Natural killer cell (primary cell): ENCODE measurements at regions not wholly inside any gene's neighbourhood (a gene's known extent, or its start where the extent isn't known, plus 50 kb on each side); places are given as distances from the start of the nearest gene placed in this dataset.

Experiments used
- ATAC-seq, 3 donors: fragments of 150-1000 bp in 2 of 3; fragments of 200-7000 bp in 1 of 3; cut with Tn5 transposase; 1 replicate in 1 of 3; 2 replicates in 2 of 3; pipeline ENCODE4 v1.10.0; 2021; ENCODE audit warnings: mild to moderate bottlenecking in 2 of 3, moderate library complexity in 2 of 3
- DNase-seq, 2 donors: peaks; one replicate each; pipeline versions ENCODE4 v3.0.0 to v3.0.0-alpha.2; 2013 to 2021; ENCODE audit warnings: mixed read lengths in 1 of 2
- H3K27ac ChIP-seq: one replicate; pipeline ENCODE4 v1.5.1; 2013; ENCODE audit warnings: mild to moderate bottlenecking, low read length
- H3K27me3 ChIP-seq: one replicate; pipeline ENCODE4 v1.6.1; 2013; ENCODE audit warnings: low read length; ENCODE audit not compliant: control insufficient read depth, insufficient read depth
- H3K36me3 ChIP-seq: one replicate; pipeline ENCODE4 v1.6.1; 2013; ENCODE audit warnings: low read length; ENCODE audit not compliant: control insufficient read depth, insufficient read depth
- H3K4me1 ChIP-seq: one replicate; pipeline ENCODE4 v1.6.1; 2013; ENCODE audit warnings: low read length; ENCODE audit not compliant: control insufficient read depth, insufficient read depth
- H3K4me3 ChIP-seq: one replicate; pipeline ENCODE4 v1.5.1; 2013; ENCODE audit warnings: low read length
- H3K9me3 ChIP-seq: one replicate; pipeline ENCODE4 v1.6.1; 2013; ENCODE audit warnings: low read length; ENCODE audit not compliant: control insufficient read depth, insufficient read depth
- H3K27ac Mint-ChIP-seq, 2 donors: one replicate each; pipeline ENCODE4 v1.8.0; 2022; ENCODE audit warnings: mild to moderate bottlenecking in 2 of 2, mixed read lengths in 2 of 2, moderate library complexity in 1 of 2
- H3K27me3 Mint-ChIP-seq, 2 donors: one replicate each; pipeline ENCODE4 v1.8.0; 2022; ENCODE audit warnings: low read depth in 2 of 2, mixed read lengths in 2 of 2
- H3K36me3 Mint-ChIP-seq: one replicate; pipeline ENCODE4 v1.8.0; 2022; ENCODE audit warnings: mixed read lengths
- H3K4me1 Mint-ChIP-seq, 2 donors: one replicate each; pipeline ENCODE4 v1.8.0; 2022; ENCODE audit warnings: mixed read lengths in 2 of 2
- H3K4me3 Mint-ChIP-seq: one replicate; pipeline ENCODE4 v1.8.0; 2022; ENCODE audit warnings: mild to moderate bottlenecking, moderate library complexity, mixed read lengths
- H3K9me3 Mint-ChIP-seq, 2 donors: one replicate each; pipeline ENCODE4 v1.8.0; 2022; ENCODE audit warnings: mixed read lengths in 2 of 2
- WGBS: methylation state at CpG from one replicate; pipeline ENCODE4 v1.1.7; 2013; ENCODE audit warnings: missing lambda C conversion rate; ENCODE audit not compliant: insufficient coverage; 5-methylcytosine and 5-hydroxymethylcytosine counted together
- intact Hi-C: fragments of 100-400 bp; cut with micrococcal nuclease; formaldehyde crosslinking; loops from one replicate; pipeline ENCODE4 v1.14.2; 2022
- TF ChIP-seq, protein P1 (sequence below): fragments of 200-600 bp; IDR thresholded peaks from one replicate; pipeline ENCODE4 v1.8.0; 2022; ENCODE audit warnings: antibody characterized with exemption

DNA sequence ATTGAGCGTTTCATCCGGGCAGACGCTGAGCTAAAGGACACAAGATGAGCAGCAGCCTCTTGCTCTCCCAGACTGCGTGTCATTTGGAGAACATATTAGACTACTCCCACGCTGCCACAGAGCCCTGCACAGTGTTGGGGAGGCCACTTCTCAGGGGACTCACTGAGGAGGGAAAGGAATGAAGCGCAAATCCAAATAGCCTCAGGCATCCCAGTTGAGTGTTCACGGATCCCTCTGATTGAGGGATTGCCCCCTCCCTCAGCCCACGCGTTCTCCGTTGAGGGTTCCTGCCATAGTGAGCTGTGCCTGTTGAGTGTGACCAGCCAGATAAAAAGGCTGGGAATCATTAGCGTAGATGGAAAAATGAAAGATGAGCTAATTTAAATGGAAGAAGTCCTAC lies 563.4 kb downstream of the ACTR3B start:
- ATAC-seq (no peak), DNase-seq (no peak)
- no peak overlapping the region for H3K27ac Mint-ChIP-seq
- TF ChIP-seq, protein P1, sequence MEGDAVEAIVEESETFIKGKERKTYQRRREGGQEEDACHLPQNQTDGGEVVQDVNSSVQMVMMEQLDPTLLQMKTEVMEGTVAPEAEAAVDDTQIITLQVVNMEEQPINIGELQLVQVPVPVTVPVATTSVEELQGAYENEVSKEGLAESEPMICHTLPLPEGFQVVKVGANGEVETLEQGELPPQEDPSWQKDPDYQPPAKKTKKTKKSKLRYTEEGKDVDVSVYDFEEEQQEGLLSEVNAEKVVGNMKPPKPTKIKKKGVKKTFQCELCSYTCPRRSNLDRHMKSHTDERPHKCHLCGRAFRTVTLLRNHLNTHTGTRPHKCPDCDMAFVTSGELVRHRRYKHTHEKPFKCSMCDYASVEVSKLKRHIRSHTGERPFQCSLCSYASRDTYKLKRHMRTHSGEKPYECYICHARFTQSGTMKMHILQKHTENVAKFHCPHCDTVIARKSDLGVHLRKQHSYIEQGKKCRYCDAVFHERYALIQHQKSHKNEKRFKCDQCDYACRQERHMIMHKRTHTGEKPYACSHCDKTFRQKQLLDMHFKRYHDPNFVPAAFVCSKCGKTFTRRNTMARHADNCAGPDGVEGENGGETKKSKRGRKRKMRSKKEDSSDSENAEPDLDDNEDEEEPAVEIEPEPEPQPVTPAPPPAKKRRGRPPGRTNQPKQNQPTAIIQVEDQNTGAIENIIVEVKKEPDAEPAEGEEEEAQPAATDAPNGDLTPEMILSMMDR: no peak
- H3K27ac ChIP-seq: no peak overlapping the region
- WGBS: 92% methylated on average over 11 of the region's 11 CpGs
- no peak overlapping the region for H3K4me3 ChIP-seq
- peaks cover 7% of the 10 kb centered on the region for H3K36me3 Mint-ChIP-seq
- peaks cover 14 to 19% of the 10 kb centered on the region in 2 donors for H3K9me3 Mint-ChIP-seq
- intact Hi-C loops: no loop called here
- no peaks in the 10 kb centered on the region for H3K36me3 ChIP-seq
- H3K4me3 Mint-ChIP-seq: no peak overlapping the region
- H3K4me1 ChIP-seq: no peaks in the 10 kb centered on the region
- H3K27me3 Mint-ChIP-seq: no peaks in the 10 kb centered on the region
- H3K27me3 ChIP-seq: no peaks in the 10 kb centered on the region
- no peaks in the 10 kb centered on the region for H3K4me1 Mint-ChIP-seq
- H3K9me3 ChIP-seq: no peaks in the 10 kb centered on the region

DNA sequence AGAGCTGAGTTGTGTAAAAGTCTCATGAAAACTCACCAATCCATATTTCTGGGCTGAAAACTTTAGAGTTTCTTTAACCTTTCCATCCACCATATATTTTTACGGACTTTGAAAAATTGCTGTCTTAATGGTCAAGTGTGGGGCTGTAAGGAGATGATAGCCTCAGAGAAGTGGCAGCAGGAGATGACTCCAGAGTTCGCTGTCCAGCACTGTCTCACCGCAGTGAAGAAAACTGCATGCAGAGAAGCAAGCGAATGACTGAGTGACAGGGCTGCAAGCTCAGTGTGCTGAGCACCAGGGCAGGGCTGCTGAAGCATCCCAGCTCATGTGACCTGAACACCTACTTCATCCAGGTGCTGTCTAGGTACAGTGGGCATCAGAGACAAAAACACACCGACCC lies 564.5 kb downstream of the ACTR3B start:
- Histone ChIP-seq H3K4me3 (no peak overlapping the region), H3K9me3 (no peaks in the 10 kb centered on the region), H3K4me1 (no peaks in the 10 kb centered on the region), H3K36me3 (no peaks in the 10 kb centered on the region), H3K27ac (no peak overlapping the region), H3K27me3 (no peaks in the 10 kb centered on the region)
- intact Hi-C loops: no loop called here
- Mint-ChIP-seq H3K27ac (no peak overlapping the region), H3K4me1 (no peaks in the 10 kb centered on the region), H3K4me3 (no peak overlapping the region), H3K27me3 (no peaks in the 10 kb centered on the region), H3K36me3 (no peaks in the 10 kb centered on the region), H3K9me3 (peaks cover 10 to 22% of the 10 kb centered on the region in 2 donors)
- ATAC-seq (no peak), DNase-seq (no peak)
- 95% methylated on average over 4 of the region's 5 CpGs for WGBS
- TF ChIP-seq, protein P1: no peak

DNA sequence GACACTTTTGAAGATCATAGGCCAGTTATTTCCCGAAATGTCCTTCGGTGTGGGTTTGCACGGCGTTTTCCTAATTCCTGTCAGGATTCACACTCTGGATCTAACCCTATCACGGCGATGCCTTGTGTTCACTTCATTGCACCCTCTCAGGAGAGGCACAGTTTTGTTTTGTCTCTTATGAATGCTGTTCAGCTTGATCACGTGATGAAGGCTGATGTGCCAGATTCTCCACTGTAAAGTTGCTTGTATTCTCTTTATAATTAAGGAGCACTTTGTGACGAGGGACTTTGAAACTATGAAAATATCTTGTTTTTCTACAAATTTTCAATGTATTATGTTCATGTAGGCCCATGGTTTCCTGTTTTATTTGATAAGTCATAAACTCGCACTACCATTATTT lies 568.1 kb downstream of the ACTR3B start:
- WGBS: 96% methylated on average over 8 of the region's 9 CpGs
- Histone ChIP-seq H3K27ac (no peak overlapping the region), H3K36me3 (no peaks in the 10 kb centered on the region), H3K4me3 (no peak overlapping the region), H3K27me3 (no peaks in the 10 kb centered on the region), H3K4me1 (no peaks in the 10 kb centered on the region), H3K9me3 (peaks cover 16% of the 10 kb centered on the region)
- Mint-ChIP-seq H3K4me1 (no peaks in the 10 kb centered on the region), H3K4me3 (no peak overlapping the region), H3K9me3 (peaks cover 3 to 10% of the 10 kb centered on the region in 2 donors), H3K27ac (no peak overlapping the region), H3K27me3 (no peaks in the 10 kb centered on the region), H3K36me3 (no peaks in the 10 kb centered on the region)
- TF ChIP-seq, protein P1: no peak
- intact Hi-C loops: no loop called here
- DNase-seq: no peak
- ATAC-seq: no peak

DNA sequence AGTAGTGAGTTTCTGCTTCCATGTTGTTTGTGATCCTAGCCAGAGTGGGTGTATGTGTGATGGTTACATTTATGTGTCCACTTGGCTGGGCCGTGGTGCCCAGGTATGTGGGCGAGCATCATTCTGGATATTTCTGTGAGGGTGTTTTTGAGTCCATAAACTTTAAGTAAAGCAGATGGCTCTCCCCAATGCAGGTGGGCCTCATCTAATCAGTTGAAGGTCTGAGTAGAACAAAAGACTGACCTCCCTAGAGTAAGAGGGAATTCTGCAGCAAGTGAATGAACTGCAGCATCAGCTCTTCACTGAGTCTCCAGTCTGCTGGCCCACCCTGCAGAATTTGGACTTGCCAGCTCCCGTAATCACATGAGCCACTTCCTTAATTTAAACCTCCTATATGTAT lies 571.9 kb downstream of the ACTR3B start:
- DNase-seq (no peak), ATAC-seq (no peak)
- Mint-ChIP-seq H3K36me3 (no peaks in the 10 kb centered on the region), H3K9me3 (peaks cover 2 to 9% of the 10 kb centered on the region in 2 donors), H3K4me3 (no peak overlapping the region), H3K4me1 (no peaks in the 10 kb centered on the region), H3K27ac (no peak overlapping the region), H3K27me3 (no peaks in the 10 kb centered on the region)
- TF ChIP-seq, protein P1: no peak
- H3K4me1 ChIP-seq: no peaks in the 10 kb centered on the region
- no peaks in the 10 kb centered on the region for H3K36me3 ChIP-seq
- intact Hi-C loops: no loop called here
- no peak overlapping the region for H3K27ac ChIP-seq
- 62% methylated on average over 3 of the region's 3 CpGs for WGBS
- no peak overlapping the region for H3K4me3 ChIP-seq
- peaks cover 16% of the 10 kb centered on the region for H3K9me3 ChIP-seq
- no peaks in the 10 kb centered on the region for H3K27me3 ChIP-seq
